KOPT-K1 (cell line): ENCODE measurements at regions not wholly inside any gene's neighbourhood (a gene's known extent, or its start where the extent isn't known, plus 50 kb on each side); places are given as distances from the start of the nearest gene placed in this dataset.

Source experiments
- H3K27ac ChIP-seq: fragments of 200-600 bp; sonication (generic); 2 replicates; pipeline ENCODE4 v1.5.1; 2016; ENCODE audit warnings: antibody characterized with exemption, mild to moderate bottlenecking, low read depth, low read length; ENCODE audit not compliant: poor library complexity, severe bottlenecking
- H3K36me3 ChIP-seq: fragments of 200-600 bp; sonication (generic); 2 replicates; pipeline ENCODE4 v1.5.1; 2017; ENCODE audit warnings: antibody characterized with exemption, mild to moderate bottlenecking, low read length, moderate library complexity; ENCODE audit not compliant: insufficient read depth
- H3K9me3 ChIP-seq: fragments of 200-600 bp; sonication (generic); 2 replicates; pipeline ENCODE4 v1.5.1; 2017; ENCODE audit warnings: antibody characterized with exemption, low read length, mild to moderate bottlenecking; ENCODE audit not compliant: insufficient read depth, poor library complexity, severe bottlenecking

DNA sequence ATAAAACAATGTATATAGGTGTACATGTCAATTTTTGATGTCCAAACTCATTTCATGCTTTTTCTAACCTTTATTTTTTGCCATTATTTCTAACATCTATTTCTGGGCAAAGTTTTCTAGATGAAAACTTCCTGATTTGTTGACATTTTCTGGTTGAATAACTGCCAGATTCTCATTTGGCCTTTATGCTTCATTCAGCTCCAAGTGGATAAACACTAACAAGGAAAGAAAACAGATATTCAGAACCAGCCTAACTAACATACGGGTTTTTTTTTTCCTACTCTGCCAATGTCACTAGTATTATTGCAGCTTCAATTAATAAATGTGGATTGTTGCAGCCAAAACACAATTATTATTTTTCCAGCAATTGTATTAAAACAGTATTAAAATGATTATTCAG lies 50.9 kb upstream of the RAP1GDS1 start:
- Histone ChIP-seq H3K9me3 (no peaks in the 10 kb centered on the region), H3K27ac (no peak overlapping the region), H3K36me3 (no peaks in the 10 kb centered on the region)

GRCh38 chr4:98209111-98209510 lies 52.1 kb upstream of the RAP1GDS1 start:
- H3K27ac ChIP-seq: no peak overlapping the region
- H3K9me3 ChIP-seq: no peaks in the 10 kb centered on the region
- no peaks in the 10 kb centered on the region for H3K36me3 ChIP-seq

DNA sequence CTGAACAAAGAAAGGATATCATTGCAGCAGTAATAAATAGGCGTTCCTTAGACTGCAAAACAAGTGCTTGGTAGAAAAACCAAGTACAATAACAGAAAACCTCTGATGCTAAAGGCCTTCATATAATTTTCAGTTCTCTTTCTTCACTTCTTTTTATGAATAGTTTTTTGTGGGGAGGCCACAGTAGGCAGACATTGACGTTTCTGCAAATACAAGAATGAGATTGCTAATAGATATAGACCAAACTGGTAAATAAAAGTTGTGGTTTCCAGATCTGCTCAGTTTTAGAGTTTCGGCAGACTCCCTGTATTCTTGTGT lies 57.0 kb upstream of the RAP1GDS1 start:
- Histone ChIP-seq H3K27ac (peak overlapping the region; percentile 86), H3K36me3 (no peaks in the 10 kb centered on the region), H3K9me3 (peaks cover 17% of the 10 kb centered on the region)

DNA sequence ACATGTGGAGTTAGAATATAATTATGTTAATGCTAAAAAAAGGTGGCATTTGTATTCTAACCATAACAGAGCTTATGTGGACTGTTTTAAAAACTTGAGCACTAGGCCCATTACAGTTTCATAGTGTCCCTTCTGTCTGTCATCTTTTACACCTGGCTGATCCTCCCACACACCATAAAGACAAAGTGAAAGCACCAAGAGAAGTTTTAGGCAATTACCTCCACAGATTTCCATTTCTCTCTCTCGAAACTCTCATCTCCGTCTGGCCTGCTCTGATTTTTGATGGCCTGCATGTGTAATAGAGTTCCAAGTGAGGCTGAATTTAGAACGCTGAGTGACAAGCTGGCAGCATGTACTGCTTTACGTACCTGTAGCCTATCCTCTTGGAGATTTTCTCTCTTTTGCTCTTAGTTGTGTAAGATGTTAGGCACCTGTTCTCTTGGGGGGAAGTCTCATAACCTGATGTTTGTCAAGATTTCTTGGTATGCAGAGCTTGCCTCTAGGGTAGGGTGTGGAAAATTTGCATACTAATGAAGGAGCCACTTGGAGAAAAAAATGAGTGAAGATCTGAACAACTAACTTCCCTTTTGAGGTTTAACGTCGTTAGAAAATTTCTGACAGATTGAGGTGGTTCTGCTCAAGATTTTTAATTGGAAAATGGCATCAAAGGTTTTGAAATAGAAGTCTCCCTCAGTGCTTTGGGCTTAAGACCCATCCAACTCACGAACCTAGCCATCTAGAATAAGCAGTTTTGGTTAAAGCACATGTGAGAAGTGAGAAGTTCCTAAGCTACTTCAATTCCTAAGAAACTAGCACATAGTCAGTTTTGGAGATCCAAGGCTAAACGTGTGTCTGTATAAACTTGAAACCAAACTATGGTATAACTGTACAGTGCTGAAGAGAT lies 57.6 kb upstream of the RAP1GDS1 start:
- H3K9me3 ChIP-seq: peaks cover 21% of the 10 kb centered on the region
- peak overlapping the region; percentile 86 for H3K27ac ChIP-seq
- no peaks in the 10 kb centered on the region for H3K36me3 ChIP-seq

- Histone ChIP-seq H3K9me3 (peaks cover 28% of the 10 kb centered on the region), H3K27ac (peak overlapping the region; percentile 86), H3K36me3 (no peaks in the 10 kb centered on the region)
Measured at GRCh38 chr4:98202907-98203306, 58.3 kb upstream of the RAP1GDS1 start.

DNA sequence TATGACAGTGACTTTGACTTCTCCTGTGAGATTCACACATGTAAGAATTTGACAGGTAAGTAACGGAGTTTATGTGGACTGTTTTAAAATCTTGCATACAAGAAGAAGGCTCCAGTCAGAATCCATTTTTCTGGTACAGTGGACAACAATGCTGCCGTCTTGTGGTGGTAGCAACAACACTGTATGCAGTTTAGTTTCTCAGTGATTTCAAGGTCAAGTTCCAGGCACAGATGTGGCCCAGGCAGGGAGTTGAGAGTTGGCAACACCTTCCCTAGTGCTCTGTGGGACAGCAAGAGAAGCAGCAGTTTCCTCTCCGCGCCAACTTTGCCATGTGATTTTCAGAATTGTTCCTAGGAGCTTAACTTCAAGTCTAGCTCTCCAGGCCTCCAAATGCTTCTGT lies 56.0 kb upstream of the STPG2 start:
- Histone ChIP-seq H3K36me3 (no peaks in the 10 kb centered on the region), H3K9me3 (peaks cover 56% of the 10 kb centered on the region), H3K27ac (no peak overlapping the region)

GRCh38 chr4:98195005-98195404 lies 51.7 kb upstream of the STPG2 start:
- H3K9me3 ChIP-seq: peaks cover 71% of the 10 kb centered on the region
- H3K36me3 ChIP-seq: no peaks in the 10 kb centered on the region
- no peak overlapping the region for H3K27ac ChIP-seq

DNA sequence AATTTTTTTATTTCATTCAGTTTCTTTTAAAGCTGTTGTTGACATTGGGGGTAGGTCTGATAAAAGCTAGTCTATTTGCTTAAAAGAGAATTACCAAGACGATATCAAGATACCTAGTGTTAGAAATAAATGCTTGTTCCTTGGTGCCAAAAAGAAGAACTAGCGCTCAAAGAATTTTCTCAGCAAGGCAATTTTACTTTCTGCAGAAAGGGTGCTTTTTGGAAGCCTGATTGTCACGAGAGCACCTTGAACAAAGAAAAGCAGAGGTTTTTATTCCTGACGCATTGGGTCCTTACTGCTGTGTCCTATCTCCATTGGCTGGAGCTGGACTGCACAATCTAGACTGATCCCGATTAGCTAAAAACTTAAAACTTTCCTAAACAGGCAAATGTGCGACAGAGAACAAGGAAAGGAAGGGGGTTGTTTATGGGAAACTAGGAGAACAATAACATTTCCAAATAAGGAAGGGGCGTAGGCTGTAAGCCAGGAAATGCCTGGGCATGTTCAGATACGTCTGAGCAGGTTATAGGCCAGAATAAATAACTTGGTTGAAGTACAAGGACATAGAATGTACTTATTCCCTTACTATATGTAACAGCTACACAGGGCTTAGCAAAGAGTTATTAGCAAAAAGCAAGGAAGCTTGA lies 50.3 kb upstream of the STPG2 start:
- no peaks in the 10 kb centered on the region for H3K36me3 ChIP-seq
- no peak overlapping the region for H3K27ac ChIP-seq
- peaks cover 73% of the 10 kb centered on the region for H3K9me3 ChIP-seq
